SU-DHL-6 (cell line): ENCODE measurements at regions not wholly inside any gene's neighbourhood (a gene's known extent, or its start where the extent isn't known, plus 50 kb on each side); places are given as distances from the start of the nearest gene placed in this dataset.

Experiments
- CTCF ChIP-seq: fragments of 200-600 bp; sonication (generic); IDR thresholded peaks from one replicate; pipeline ENCODE4 v1.5.1; 2017; ENCODE audit warnings: antibody characterized with exemption, mild to moderate bottlenecking, low read length, moderate library complexity; ENCODE audit not compliant: insufficient read depth, poor library complexity, severe bottlenecking
- EZH2phosphoT487 ChIP-seq: fragments of 200-600 bp; sonication (generic), shearing (Covaris generic); conservative IDR thresholded peaks from 2 replicates; pipeline ENCODE4 v1.6.1; 2018; ENCODE audit warnings: mild to moderate bottlenecking, antibody characterized with exemption, low read length, moderate library complexity, mixed read lengths

GRCh38 chrX:13190051-13190450, 129.8 kb downstream of the ATXN3L start:
- TF ChIP-seq CTCF (no peak), EZH2phosphoT487 (no peak)
